OCI-LY7 (cell line): ENCODE measurements at regions not wholly inside any gene's neighbourhood (a gene's known extent, or its start where the extent isn't known, plus 50 kb on each side); places are given as distances from the start of the nearest gene placed in this dataset.

ENCODE experiments used
- BruUV-seq: library from RNA; stranded (reverse); fragments of 400-500 nt; replicated peaks from 2 replicates; lab custom pipeline; 2021; lab: Mats Ljungman, UMichigan
- CTCF ChIA-PET: fragments of 300-600 bp; sonication (Branson Sonifier 250); formaldehyde crosslinking; loops from one replicate; lab custom pipeline; 2022; ENCODE audit warnings: antibody characterized with exemption; ENCODE audit not compliant: unreplicated experiment; lab: Charles Lee
- POLR2A ChIA-PET: fragments of 300-600 bp; sonication (Branson Sonifier 250); formaldehyde crosslinking; loops from one replicate; lab custom pipeline; 2022; ENCODE audit warnings: antibody characterized with exemption; lab: Charles Lee
- DNase-seq: peaks from one replicate; pipeline ENCODE4 v3.0.0-alpha.2; 2015; ENCODE audit warnings: low spot score
- H2AFZ ChIP-seq: fragments of 200-600 bp; sonication (generic), shearing (Covaris generic); 2 replicates; pipeline ENCODE4 v1.6.1; 2014; ENCODE audit warnings: mild to moderate bottlenecking, antibody characterized with exemption, low read length, moderate library complexity
- H3K27ac ChIP-seq: fragments of 200-600 bp; sonication (generic); 2 replicates; pipeline ENCODE4 v1.5.1; 2014; ENCODE audit warnings: mixed run types, low read depth, mild to moderate bottlenecking, moderate library complexity, low read length, inconsistent platforms; ENCODE audit not compliant: poor library complexity, severe bottlenecking
- H3K36me3 ChIP-seq: fragments of 200-600 bp; sonication (generic); 2 replicates; pipeline ENCODE4 v1.6.1; 2014; ENCODE audit warnings: mild to moderate bottlenecking, antibody characterized with exemption, low read length, moderate library complexity, mixed read lengths; ENCODE audit not compliant: insufficient read depth
- H3K4me1 ChIP-seq: fragments of 200-600 bp; sonication (generic); 2 replicates; pipeline ENCODE4 v1.5.1; 2014; ENCODE audit warnings: mild to moderate bottlenecking, low read length; ENCODE audit not compliant: insufficient read depth, poor library complexity, severe bottlenecking
- H3K4me2 ChIP-seq: fragments of 200-600 bp; sonication (generic); 2 replicates; pipeline ENCODE4 v1.6.1; 2014; ENCODE audit warnings: mild to moderate bottlenecking, low read length
- H3K4me3 ChIP-seq: fragments of 200-600 bp; sonication (generic); 2 replicates; pipeline ENCODE4 v1.5.1; 2014; ENCODE audit warnings: mild to moderate bottlenecking, low read depth, low read length; ENCODE audit not compliant: poor library complexity, severe bottlenecking
- H3K79me2 ChIP-seq: fragments of 200-600 bp; sonication (generic); 2 replicates; pipeline ENCODE4 v1.6.1; 2016; ENCODE audit warnings: low read depth, mild to moderate bottlenecking, low read length, moderate library complexity, mixed read lengths; ENCODE audit not compliant: insufficient read depth
- H3K9me2 ChIP-seq: fragments of 200-600 bp; sonication (generic); 2 replicates; pipeline ENCODE4 v1.6.1; 2016; ENCODE audit warnings: mild to moderate bottlenecking, low read length, mixed read lengths; ENCODE audit not compliant: insufficient read depth
- H3K9me3 ChIP-seq: fragments of 200-600 bp; sonication (generic); 2 replicates; pipeline ENCODE4 v1.6.1; 2014; ENCODE audit warnings: mild to moderate bottlenecking, mixed run types, low read length, mixed read lengths
- H4K20me1 ChIP-seq: fragments of 200-600 bp; sonication (generic); 2 replicates; pipeline ENCODE4 v1.6.1; 2014; ENCODE audit warnings: mild to moderate bottlenecking, antibody characterized with exemption, low read length, moderate library complexity, mixed read lengths; ENCODE audit not compliant: insufficient read depth
- EZH2phosphoT487 ChIP-seq: fragments of 200-600 bp; sonication (generic); IDR thresholded peaks from 2 replicates; pipeline ENCODE4 v1.6.1; 2018; ENCODE audit warnings: low read depth, borderline replicate concordance, mild to moderate bottlenecking, mixed run types, antibody characterized with exemption, low read length, moderate library complexity, mixed read lengths
- intact Hi-C: fragments of 100-400 bp; cut with micrococcal nuclease; formaldehyde crosslinking; loops from one replicate; pipeline ENCODE4 v1.10.0; 2022; ENCODE audit not compliant: unreplicated experiment
- TF ChIP-seq, protein P1 (sequence below): fragments of 200-600 bp; sonication (generic); conservative IDR thresholded peaks from 2 replicates; pipeline ENCODE4 v1.5.1; 2014; ENCODE audit warnings: mild to moderate bottlenecking, antibody characterized with exemption, low read length, moderate library complexity, mixed read lengths

DNA sequence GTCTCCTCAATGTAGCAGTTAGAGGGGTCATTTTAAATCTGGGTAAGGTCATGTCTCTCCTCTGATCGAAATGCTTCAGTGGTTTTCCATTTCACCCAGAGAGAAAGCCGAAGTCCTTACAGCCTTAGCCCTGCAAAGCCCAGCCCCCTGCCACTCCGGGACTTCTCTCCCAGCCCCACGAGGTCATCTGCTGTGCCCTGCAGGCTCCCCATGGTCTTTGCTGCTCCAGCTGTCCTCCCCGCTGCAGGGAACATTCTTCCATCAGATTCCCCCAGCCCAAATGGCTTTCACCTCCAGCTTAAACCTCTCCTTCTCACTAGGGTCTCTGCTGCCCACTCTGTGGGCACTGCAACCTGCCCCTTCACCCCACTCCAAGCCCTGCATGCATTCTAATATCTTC is 626.5 kb downstream of the NPHP4 start:
- ChIA-PET CTCF (no interaction called here), POLR2A (interaction anchor here (0.6 kb wide), 1 partner anchor 237 kb away, joined by 5 read pairs; no protein-coding TSS in a partner anchor)
- intact Hi-C loops = no loop called here
- Histone ChIP-seq H3K36me3 (no peaks in the 10 kb centered on the region), H3K4me3 (no peak overlapping the region), H3K4me1 (no peaks in the 10 kb centered on the region), H3K79me2 (no peaks in the 10 kb centered on the region), H3K4me2 (no peak overlapping the region), H3K9me3 (no peaks in the 10 kb centered on the region), H2AFZ (no peak overlapping the region), H3K9me2 (no peaks in the 10 kb centered on the region), H3K27ac (no peak overlapping the region), H4K20me1 (no peaks in the 10 kb centered on the region)
- DNase-seq = no peak
- no peak for TF ChIP-seq EZH2phosphoT487
- TF ChIP-seq, protein P1, sequence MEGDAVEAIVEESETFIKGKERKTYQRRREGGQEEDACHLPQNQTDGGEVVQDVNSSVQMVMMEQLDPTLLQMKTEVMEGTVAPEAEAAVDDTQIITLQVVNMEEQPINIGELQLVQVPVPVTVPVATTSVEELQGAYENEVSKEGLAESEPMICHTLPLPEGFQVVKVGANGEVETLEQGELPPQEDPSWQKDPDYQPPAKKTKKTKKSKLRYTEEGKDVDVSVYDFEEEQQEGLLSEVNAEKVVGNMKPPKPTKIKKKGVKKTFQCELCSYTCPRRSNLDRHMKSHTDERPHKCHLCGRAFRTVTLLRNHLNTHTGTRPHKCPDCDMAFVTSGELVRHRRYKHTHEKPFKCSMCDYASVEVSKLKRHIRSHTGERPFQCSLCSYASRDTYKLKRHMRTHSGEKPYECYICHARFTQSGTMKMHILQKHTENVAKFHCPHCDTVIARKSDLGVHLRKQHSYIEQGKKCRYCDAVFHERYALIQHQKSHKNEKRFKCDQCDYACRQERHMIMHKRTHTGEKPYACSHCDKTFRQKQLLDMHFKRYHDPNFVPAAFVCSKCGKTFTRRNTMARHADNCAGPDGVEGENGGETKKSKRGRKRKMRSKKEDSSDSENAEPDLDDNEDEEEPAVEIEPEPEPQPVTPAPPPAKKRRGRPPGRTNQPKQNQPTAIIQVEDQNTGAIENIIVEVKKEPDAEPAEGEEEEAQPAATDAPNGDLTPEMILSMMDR = no peak
- no TSS peak for BruUV-seq

DNA sequence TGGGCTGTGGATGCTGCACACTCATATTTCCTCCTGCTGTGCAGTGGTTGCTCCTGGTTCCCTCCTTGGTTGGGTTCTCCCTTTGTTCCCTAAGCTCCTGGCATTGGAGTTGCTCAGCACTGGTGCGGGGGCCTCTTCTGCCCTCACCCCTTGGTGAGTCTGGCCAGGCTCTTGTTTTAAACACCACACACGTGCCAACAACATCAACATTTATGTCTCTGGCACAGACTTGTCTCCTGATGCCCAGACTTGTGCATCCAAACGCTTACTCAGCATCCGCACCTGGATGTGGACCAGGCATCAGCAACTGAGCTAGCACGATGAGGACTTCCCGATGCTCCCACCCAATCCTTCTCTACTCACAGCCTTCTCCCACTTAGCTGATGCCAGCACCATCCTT is 627.6 kb downstream of the NPHP4 start:
- H3K4me1 ChIP-seq = no peaks in the 10 kb centered on the region
- no peaks in the 10 kb centered on the region for H3K9me2 ChIP-seq
- TF ChIP-seq, protein P1 = no peak
- no peak for TF ChIP-seq EZH2phosphoT487
- POLR2A ChIA-PET = no interaction called here
- H3K9me3 ChIP-seq = no peaks in the 10 kb centered on the region
- no peak for DNase-seq
- H2AFZ ChIP-seq = no peak overlapping the region
- H4K20me1 ChIP-seq = no peaks in the 10 kb centered on the region
- no peak overlapping the region for H3K4me3 ChIP-seq
- no TSS peak for BruUV-seq
- no peaks in the 10 kb centered on the region for H3K36me3 ChIP-seq
- H3K79me2 ChIP-seq = no peaks in the 10 kb centered on the region
- CTCF ChIA-PET = no interaction called here
- intact Hi-C loops = no loop called here
- H3K4me2 ChIP-seq = no peak overlapping the region
- no peak overlapping the region for H3K27ac ChIP-seq

DNA sequence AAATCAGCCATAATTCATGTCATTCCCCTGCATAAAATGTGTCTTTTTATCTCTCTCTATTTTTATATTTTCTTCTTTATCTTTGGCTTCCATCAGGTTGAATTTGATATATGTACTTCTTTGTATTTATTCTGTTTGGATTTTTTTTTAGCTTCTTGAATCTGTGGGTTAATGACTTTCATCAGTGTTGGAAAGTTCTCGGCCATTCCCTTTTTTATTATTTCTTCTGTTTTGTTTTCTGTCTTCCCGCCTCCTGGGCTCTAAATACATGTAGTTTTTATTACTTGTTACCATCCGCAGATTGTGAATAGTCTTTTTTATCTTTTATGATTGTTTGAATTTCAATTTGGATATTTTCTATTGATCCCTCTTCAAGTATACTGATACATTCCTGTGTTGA is 637.5 kb downstream of the NPHP4 start:
- Histone ChIP-seq H3K9me2 (no peaks in the 10 kb centered on the region), H3K9me3 (no peaks in the 10 kb centered on the region), H3K4me2 (no peak overlapping the region), H3K79me2 (no peaks in the 10 kb centered on the region), H3K4me1 (no peaks in the 10 kb centered on the region), H4K20me1 (no peaks in the 10 kb centered on the region), H3K27ac (no peak overlapping the region), H3K4me3 (no peak overlapping the region), H3K36me3 (no peaks in the 10 kb centered on the region), H2AFZ (no peak overlapping the region)
- intact Hi-C loops = no loop called here
- POLR2A ChIA-PET = no interaction called here
- TF ChIP-seq, protein P1 = no peak
- TF ChIP-seq EZH2phosphoT487 = no peak
- CTCF ChIA-PET = no interaction called here
- no TSS peak for BruUV-seq
- DNase-seq = no peak
